ENCODE measurements at regions not wholly inside any gene's neighbourhood (a gene's known extent, or its start where the extent isn't known, plus 50 kb on each side); places are given as distances from the start of the nearest gene placed in this dataset.

DNA sequence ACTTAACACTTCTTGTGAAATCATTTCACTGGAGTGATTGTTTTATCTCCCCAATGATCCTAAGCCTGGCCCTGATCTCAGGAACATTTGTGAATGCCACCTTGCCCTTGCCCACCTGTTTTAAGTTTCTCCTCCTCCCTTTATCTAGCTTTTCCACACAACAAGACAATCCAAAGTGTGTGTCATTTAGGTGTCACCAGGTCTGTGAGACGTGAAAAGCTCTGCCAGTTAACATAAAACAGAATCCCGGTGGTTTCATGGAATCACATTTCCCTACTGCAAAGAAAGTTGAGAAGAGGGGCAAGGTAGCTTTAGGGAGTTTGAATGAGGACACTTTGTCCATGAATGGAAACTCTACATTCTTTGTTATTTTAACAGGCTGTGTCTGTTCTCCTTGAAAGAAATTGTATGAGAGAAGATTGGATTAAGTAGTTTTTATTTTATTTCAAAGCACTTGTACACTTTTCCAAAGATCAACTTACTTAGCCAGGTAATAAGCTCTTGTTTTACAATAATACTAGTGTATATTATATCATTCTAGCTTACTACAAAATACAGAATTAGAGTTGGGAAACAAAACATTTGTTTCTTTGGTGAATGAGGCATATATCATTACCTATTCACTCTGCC, 239.0 kb downstream of the ISL1 start:
- TF ChIP-seq, protein P1, sequence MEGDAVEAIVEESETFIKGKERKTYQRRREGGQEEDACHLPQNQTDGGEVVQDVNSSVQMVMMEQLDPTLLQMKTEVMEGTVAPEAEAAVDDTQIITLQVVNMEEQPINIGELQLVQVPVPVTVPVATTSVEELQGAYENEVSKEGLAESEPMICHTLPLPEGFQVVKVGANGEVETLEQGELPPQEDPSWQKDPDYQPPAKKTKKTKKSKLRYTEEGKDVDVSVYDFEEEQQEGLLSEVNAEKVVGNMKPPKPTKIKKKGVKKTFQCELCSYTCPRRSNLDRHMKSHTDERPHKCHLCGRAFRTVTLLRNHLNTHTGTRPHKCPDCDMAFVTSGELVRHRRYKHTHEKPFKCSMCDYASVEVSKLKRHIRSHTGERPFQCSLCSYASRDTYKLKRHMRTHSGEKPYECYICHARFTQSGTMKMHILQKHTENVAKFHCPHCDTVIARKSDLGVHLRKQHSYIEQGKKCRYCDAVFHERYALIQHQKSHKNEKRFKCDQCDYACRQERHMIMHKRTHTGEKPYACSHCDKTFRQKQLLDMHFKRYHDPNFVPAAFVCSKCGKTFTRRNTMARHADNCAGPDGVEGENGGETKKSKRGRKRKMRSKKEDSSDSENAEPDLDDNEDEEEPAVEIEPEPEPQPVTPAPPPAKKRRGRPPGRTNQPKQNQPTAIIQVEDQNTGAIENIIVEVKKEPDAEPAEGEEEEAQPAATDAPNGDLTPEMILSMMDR (IDR thresholded peaks at IDR 0.05; ENCODE audit: insufficient read depth, low read length, poor library complexity, severe bottlenecking) = no peak
- TF ChIP-seq EZH2phosphoT487 (conservative IDR thresholded peaks at IDR 0.05; ENCODE audit: low read length) = no peak
- no peak overlapping the region for H3K27ac ChIP-seq (ENCODE audit: low read depth, low read length)
- H3K4me2 ChIP-seq (ENCODE audit: low read depth, low read length, poor library complexity, severe bottlenecking) = no peak overlapping the region
- H3K9ac ChIP-seq (ENCODE audit: low read length) = no peak overlapping the region
- no peaks in the 10 kb centered on the region for H4K20me1 ChIP-seq (ENCODE audit: low read depth, low read length)
- H3K36me3 ChIP-seq (ENCODE audit: low read length) = no peaks in the 10 kb centered on the region
- no peaks in the 10 kb centered on the region for H3K9me2 ChIP-seq (replicated peaks; ENCODE audit: insufficient read depth, low read length)
- no peak overlapping the region for H3K4me3 ChIP-seq (ENCODE audit: insufficient read depth, low read length, poor library complexity, severe bottlenecking)
- H2AFZ ChIP-seq (ENCODE audit: low read depth, low read length, severe bottlenecking) = no peak overlapping the region
- no peaks in the 10 kb centered on the region for H3K9me3 ChIP-seq (ENCODE audit: insufficient read depth, low read length)
- H3K79me2 ChIP-seq (ENCODE audit: insufficient read depth, low read length) = no peaks in the 10 kb centered on the region
- H3K27me3 ChIP-seq (ENCODE audit: low read length) = no peaks in the 10 kb centered on the region
- H3F3A ChIP-seq (ENCODE audit: insufficient read depth) = no peaks in the 10 kb centered on the region

DNA sequence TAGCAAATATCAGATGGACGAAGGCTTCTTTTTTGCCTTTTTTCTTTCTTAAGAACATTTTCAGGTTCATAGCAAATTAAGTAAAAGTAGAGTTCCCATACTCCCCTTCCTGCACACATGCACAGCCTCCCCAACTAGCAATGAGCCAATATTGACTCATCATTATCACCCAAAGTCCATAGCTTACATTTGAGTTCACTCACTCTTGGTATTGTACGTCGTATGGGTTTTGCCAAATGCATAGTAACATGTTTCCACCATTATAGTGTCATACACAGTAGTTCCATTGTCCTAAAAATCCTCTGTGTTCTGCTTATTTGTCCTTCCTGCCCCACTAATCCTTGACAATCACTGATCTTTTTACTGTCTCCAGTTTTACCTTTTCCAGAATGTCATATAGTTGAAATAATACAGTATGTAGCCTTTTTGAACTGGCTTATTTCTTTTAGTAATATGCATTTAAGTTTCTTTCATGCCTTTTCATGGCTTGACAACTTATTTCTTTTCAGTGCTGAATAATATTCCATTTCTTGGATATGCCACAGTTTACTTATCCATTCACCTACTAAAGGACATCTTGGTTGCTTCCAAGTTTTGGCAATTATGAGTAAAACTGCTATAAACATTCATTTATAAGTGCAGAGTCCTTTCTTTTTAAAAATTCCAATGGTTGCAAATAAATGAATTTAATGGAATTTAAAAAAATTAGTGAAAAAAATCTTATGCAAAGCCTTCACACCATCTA, 242.1 kb downstream of the ISL1 start:
- no peaks in the 10 kb centered on the region for H4K20me1 ChIP-seq (ENCODE audit: low read depth, low read length)
- H3K27me3 ChIP-seq (ENCODE audit: low read length) = no peaks in the 10 kb centered on the region
- no peaks in the 10 kb centered on the region for H3K9me2 ChIP-seq (replicated peaks; ENCODE audit: insufficient read depth, low read length)
- H3K36me3 ChIP-seq (ENCODE audit: low read length) = no peaks in the 10 kb centered on the region
- no peaks in the 10 kb centered on the region for H3K79me2 ChIP-seq (ENCODE audit: insufficient read depth, low read length)
- H2AFZ ChIP-seq (ENCODE audit: low read depth, low read length, severe bottlenecking) = no peak overlapping the region
- no peaks in the 10 kb centered on the region for H3K9me3 ChIP-seq (ENCODE audit: insufficient read depth, low read length)
- H3K27ac ChIP-seq (ENCODE audit: low read depth, low read length) = no peak overlapping the region
- H3F3A ChIP-seq (ENCODE audit: insufficient read depth) = no peaks in the 10 kb centered on the region
- H3K4me2 ChIP-seq (ENCODE audit: low read depth, low read length, poor library complexity, severe bottlenecking) = no peak overlapping the region
- no peak overlapping the region for H3K9ac ChIP-seq (ENCODE audit: low read length)
- TF ChIP-seq EZH2phosphoT487 (conservative IDR thresholded peaks at IDR 0.05; ENCODE audit: low read length) = no peak
- TF ChIP-seq, protein P1 (IDR thresholded peaks at IDR 0.05; ENCODE audit: insufficient read depth, low read length, poor library complexity, severe bottlenecking) = no peak
- H3K4me3 ChIP-seq (ENCODE audit: insufficient read depth, low read length, poor library complexity, severe bottlenecking) = no peak overlapping the region

DNA sequence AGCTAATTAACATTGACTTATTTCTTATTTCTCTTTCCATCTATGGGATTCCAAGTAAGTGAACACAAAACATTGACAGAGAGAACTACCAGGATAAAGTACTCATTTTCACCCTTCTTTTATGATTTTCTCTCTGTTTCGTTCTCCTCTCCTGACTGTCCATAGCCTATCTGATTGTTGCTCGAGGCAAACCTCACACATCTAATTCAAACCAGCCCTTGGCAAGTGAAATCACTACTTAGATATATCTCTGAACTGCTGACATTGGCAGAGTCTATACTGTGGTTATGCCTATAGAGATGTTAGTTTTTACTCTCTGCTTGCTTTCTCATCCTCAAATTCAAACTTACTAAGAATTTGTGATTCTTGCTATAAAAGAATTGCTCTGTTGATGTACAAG, 248.8 kb downstream of the ISL1 start:
- TF ChIP-seq, protein P1 (IDR thresholded peaks at IDR 0.05; ENCODE audit: insufficient read depth, low read length, poor library complexity, severe bottlenecking) = no peak
- TF ChIP-seq EZH2phosphoT487 (conservative IDR thresholded peaks at IDR 0.05; ENCODE audit: low read length) = no peak
- no peaks in the 10 kb centered on the region for H3K9me2 ChIP-seq (replicated peaks; ENCODE audit: insufficient read depth, low read length)
- no peak overlapping the region for H2AFZ ChIP-seq (ENCODE audit: low read depth, low read length, severe bottlenecking)
- no peaks in the 10 kb centered on the region for H3F3A ChIP-seq (ENCODE audit: insufficient read depth)
- H3K9ac ChIP-seq (ENCODE audit: low read length) = no peak overlapping the region
- H3K9me3 ChIP-seq (ENCODE audit: insufficient read depth, low read length) = no peaks in the 10 kb centered on the region
- H3K27me3 ChIP-seq (ENCODE audit: low read length) = no peaks in the 10 kb centered on the region
- H3K79me2 ChIP-seq (ENCODE audit: insufficient read depth, low read length) = no peaks in the 10 kb centered on the region
- H3K4me3 ChIP-seq (ENCODE audit: insufficient read depth, low read length, poor library complexity, severe bottlenecking) = no peak overlapping the region
- no peak overlapping the region for H3K4me2 ChIP-seq (ENCODE audit: low read depth, low read length, poor library complexity, severe bottlenecking)
- no peaks in the 10 kb centered on the region for H4K20me1 ChIP-seq (ENCODE audit: low read depth, low read length)
- H3K36me3 ChIP-seq (ENCODE audit: low read length) = no peaks in the 10 kb centered on the region
- no peak overlapping the region for H3K27ac ChIP-seq (ENCODE audit: low read depth, low read length)

Data from SU-DHL-6 (cell line).